ENCODE measurements at regions not wholly inside any gene's neighbourhood (a gene's known extent, or its start where the extent isn't known, plus 50 kb on each side); places are given as distances from the start of the nearest gene placed in this dataset.

GRCh38 chr1:101526813-101527212 lies 290.0 kb downstream of the S1PR1 start:
- intact Hi-C loops (cut with micrococcal nuclease; ENCODE audit: unreplicated experiment): loop anchor here (10.0 kb wide), 1 partner anchor 238 kb away; no protein-coding TSS in a partner anchor
- CTCF ChIA-PET: no interaction called here
- Histone ChIP-seq H3K9me3 (ENCODE audit: low read depth, low read length, poor library complexity, severe bottlenecking) (no peaks in the 10 kb centered on the region), H3K27ac (ENCODE audit: low read depth, low read length, poor library complexity, severe bottlenecking) (no peak overlapping the region), H3K4me1 (ENCODE audit: insufficient read depth, low read length, poor library complexity, severe bottlenecking) (no peaks in the 10 kb centered on the region), H3K4me3 (ENCODE audit: low read depth, low read length, poor library complexity, severe bottlenecking) (no peak overlapping the region), H3K36me3 (ENCODE audit: insufficient read depth, low read length, poor library complexity, severe bottlenecking) (no peaks in the 10 kb centered on the region), H3K27me3 (replicated peaks; ENCODE audit: insufficient read depth, low read depth, low read length, poor library complexity) (no peaks in the 10 kb centered on the region)
- POLR2A ChIA-PET (ENCODE audit: low non-redundant PET): no interaction called here
- DNase-seq (ENCODE audit: low spot score): no peak
- TF ChIP-seq EZH2 (IDR thresholded peaks at IDR 0.05; ENCODE audit: borderline replicate concordance, low read depth, low read length, poor library complexity, severe bottlenecking) (no peak), CTCF (conservative IDR thresholded peaks at IDR 0.05; ENCODE audit: low read depth, low read length) (no peak)
- no TSS peak for BruUV-seq (replicated peaks)

GRCh38 chr1:101532377-101532776 lies 295.6 kb downstream of the S1PR1 start:
- Histone ChIP-seq H3K4me1 (ENCODE audit: insufficient read depth, low read length, poor library complexity, severe bottlenecking) (peaks cover 7% of the 10 kb centered on the region), H3K27ac (ENCODE audit: low read depth, low read length, poor library complexity, severe bottlenecking) (no peak overlapping the region), H3K27me3 (replicated peaks; ENCODE audit: insufficient read depth, low read depth, low read length, poor library complexity) (no peaks in the 10 kb centered on the region), H3K4me3 (ENCODE audit: low read depth, low read length, poor library complexity, severe bottlenecking) (no peak overlapping the region), H3K36me3 (ENCODE audit: insufficient read depth, low read length, poor library complexity, severe bottlenecking) (no peaks in the 10 kb centered on the region), H3K9me3 (ENCODE audit: low read depth, low read length, poor library complexity, severe bottlenecking) (peaks cover 1% of the 10 kb centered on the region)
- DNase-seq (ENCODE audit: low spot score): peak; percentile 46
- TF ChIP-seq CTCF (conservative IDR thresholded peaks at IDR 0.05; ENCODE audit: low read depth, low read length): no peak
- POLR2A ChIA-PET (ENCODE audit: low non-redundant PET): no interaction called here
- BruUV-seq (replicated peaks): no TSS peak
- intact Hi-C loops (cut with micrococcal nuclease; ENCODE audit: unreplicated experiment): no loop called here
- CTCF ChIA-PET: no interaction called here

- POLR2A ChIA-PET (ENCODE audit: low non-redundant PET): no interaction called here
- no peaks in the 10 kb centered on the region for H3K27me3 ChIP-seq (replicated peaks; ENCODE audit: insufficient read depth, low read depth, low read length, poor library complexity)
- H3K36me3 ChIP-seq (ENCODE audit: insufficient read depth, low read length, poor library complexity, severe bottlenecking): no peaks in the 10 kb centered on the region
- H3K4me3 ChIP-seq (ENCODE audit: low read depth, low read length, poor library complexity, severe bottlenecking): no peak overlapping the region
- H3K4me1 ChIP-seq (ENCODE audit: insufficient read depth, low read length, poor library complexity, severe bottlenecking): no peaks in the 10 kb centered on the region
- no peak overlapping the region for H3K27ac ChIP-seq (ENCODE audit: low read depth, low read length, poor library complexity, severe bottlenecking)
- no TSS peak for BruUV-seq (replicated peaks)
- intact Hi-C loops (cut with micrococcal nuclease; ENCODE audit: unreplicated experiment): no loop called here
- TF ChIP-seq CTCF (conservative IDR thresholded peaks at IDR 0.05; ENCODE audit: low read depth, low read length) (no peak), EZH2 (IDR thresholded peaks at IDR 0.05; ENCODE audit: borderline replicate concordance, low read depth, low read length, poor library complexity, severe bottlenecking) (no peak)
- H3K9me3 ChIP-seq (ENCODE audit: low read depth, low read length, poor library complexity, severe bottlenecking): peaks cover 4% of the 10 kb centered on the region
- no peak for DNase-seq (ENCODE audit: low spot score)
- CTCF ChIA-PET: no interaction called here
Observed at GRCh38 chr1:101540161-101540560, 303.3 kb downstream of the S1PR1 start.
